ENCODE measurements at regions not wholly inside any gene's neighbourhood (a gene's known extent, or its start where the extent isn't known, plus 50 kb on each side); places are given as distances from the start of the nearest gene placed in this dataset.

- no peak for DNase-seq
These were observed 379.3 kb downstream of the SOX11 start for GRCh38 chr2:6071519-6071918.

- DNase-seq: no peak
These were observed 380.1 kb downstream of the SOX11 start for GRCh38 chr2:6072276-6072675.

GRCh38 chr2:6072768-6073167 lies 380.6 kb downstream of the SOX11 start:
- no peak for DNase-seq

- no peak for DNase-seq
These were observed 381.3 kb downstream of the SOX11 start for GRCh38 chr2:6073191-6074088.

- DNase-seq: no peak
These were observed 382.0 kb downstream of the SOX11 start for GRCh38 chr2:6074089-6074643.

- no peak for DNase-seq
These were observed 385.4 kb downstream of the SOX11 start for GRCh38 chr2:6077585-6077984.

GRCh38 chr2:6078414-6078813 lies 386.2 kb downstream of the SOX11 start:
- no peak for DNase-seq

- DNase-seq: no peak
These were observed 387.2 kb downstream of the SOX11 start for GRCh38 chr2:6079405-6079804.

- no peak for DNase-seq
These were observed 389.0 kb downstream of the SOX11 start for GRCh38 chr2:6080932-6081753.

- no peak for DNase-seq
These were observed 389.9 kb downstream of the SOX11 start for GRCh38 chr2:6081955-6082624.

GRCh38 chr2:6082625-6083018 lies 390.4 kb downstream of the SOX11 start:
- DNase-seq: no peak

GRCh38 chr2:6083136-6083535 lies 391.0 kb downstream of the SOX11 start:
- DNase-seq: no peak

GRCh38 chr2:6089474-6089873 lies 397.3 kb downstream of the SOX11 start:
- no peak for DNase-seq

- DNase-seq: no peak
These were observed 411.2 kb downstream of the SOX11 start for GRCh38 chr2:6103372-6103771.

GRCh38 chr2:6103949-6104348 lies 411.8 kb downstream of the SOX11 start:
- DNase-seq: no peak

- DNase-seq: no peak
These were observed 415.1 kb downstream of the SOX11 start for GRCh38 chr2:6107290-6107689.

- DNase-seq: no peak
These were observed 417.6 kb downstream of the SOX11 start for GRCh38 chr2:6109831-6110230.

- no peak for DNase-seq
These were observed 419.6 kb downstream of the SOX11 start for GRCh38 chr2:6111781-6112261.

- DNase-seq: no peak
These were observed 421.6 kb downstream of the SOX11 start for GRCh38 chr2:6113786-6114185.

- DNase-seq: no peak
These were observed 435.5 kb downstream of the SOX11 start for GRCh38 chr2:6127718-6128117.

GRCh38 chr2:6139142-6139541 lies 447.0 kb downstream of the SOX11 start:
- DNase-seq: no peak

- DNase-seq: no peak
These were observed 447.7 kb downstream of the SOX11 start for GRCh38 chr2:6139916-6140315.

GRCh38 chr2:6140509-6140908 lies 448.3 kb downstream of the SOX11 start:
- DNase-seq: no peak
